ENCODE measurements at regions not wholly inside any gene's neighbourhood (a gene's known extent, or its start where the extent isn't known, plus 50 kb on each side); places are given as distances from the start of the nearest gene placed in this dataset.

- TF ChIP-seq SIN3A (IDR thresholded peaks at IDR 0.05; ENCODE audit: low read depth) (no peak), POLR2A (IDR thresholded peaks at IDR 0.05; ENCODE audit: borderline replicate concordance, extremely low read depth, insufficient read depth, insufficient read length) (no peak)
Measured at GRCh38 chr2:4908461-4908860, 783.7 kb upstream of the SOX11 start (continued).

GRCh38 chr2:4909346-4910009 is 782.7 kb upstream of the SOX11 start:
- POLR2A ChIA-PET = no interaction called here
- H3K9me3 ChIP-seq (ENCODE audit: control insufficient read depth in 1 of 2, insufficient read depth in 1 of 2, low read depth in 1 of 2, low read length in 2 of 2) = peaks cover 0 to 4% of the 10 kb centered on the region in 2 experiments; a peak in 2 of 4 replicates
- H2AFZ ChIP-seq (ENCODE audit: low read depth, low read length, poor library complexity, severe bottlenecking) = no peak overlapping the region
- no peaks in the 10 kb centered on the region for H3K9me2 ChIP-seq (ENCODE audit: insufficient read depth)
- H3K9ac ChIP-seq (ENCODE audit: low read length) = no peak overlapping the region
- H3K4me1 ChIP-seq (ENCODE audit: control insufficient read depth in 1 of 2, insufficient read depth in 2 of 2, low read length in 2 of 2) = no peaks in the 10 kb centered on the region
- H3K4me3 ChIP-seq (replicated peaks in 1 of 2; ENCODE audit: low read depth in 1 of 2, low read length in 2 of 2) = no peak overlapping the region
- intact Hi-C loops (cut with micrococcal nuclease) = no loop called here
- H3K27ac ChIP-seq (ENCODE audit: low read depth, low read length) = no peak overlapping the region
- ATAC-seq (no peak), DNase-seq (ENCODE audit: low read depth, low spot score) (no peak)
- no peaks in the 10 kb centered on the region for H3K27me3 ChIP-seq (ENCODE audit: insufficient read depth, low read length)
- CTCF ChIA-PET = no interaction called here
- no peaks in the 10 kb centered on the region for H3K36me3 ChIP-seq (ENCODE audit: control insufficient read depth in 1 of 2, insufficient read depth in 2 of 2, low read length in 2 of 2)
- TF ChIP-seq REST (IDR thresholded peaks at IDR 0.05; ENCODE audit: low read depth) = no peak
- no peak for TF ChIP-seq RAD21 (IDR thresholded peaks at IDR 0.05; ENCODE audit: low read depth)
- no peak for TF ChIP-seq ELF1 (IDR thresholded peaks at IDR 0.05; ENCODE audit: borderline replicate concordance, low read depth)
- no peak overlapping the region for H3K4me2 ChIP-seq (ENCODE audit: low read length)
- H4K20me1 ChIP-seq (ENCODE audit: insufficient read depth) = no peaks in the 10 kb centered on the region
- no peaks in the 10 kb centered on the region for H3K79me2 ChIP-seq (ENCODE audit: insufficient read depth, low read length)
- no TSS peak for BruUV-seq (replicated peaks)
- RAD21 ChIA-PET (ENCODE audit: low non-redundant PET in 1 of 2, low total read pairs in 2 of 2, uncharacterized antibody in 2 of 2, unreplicated experiment in 2 of 2) = no interaction called here
